GM12878 (cell line): ENCODE measurements at regions not wholly inside any gene's neighbourhood (a gene's known extent, or its start where the extent isn't known, plus 50 kb on each side); places are given as distances from the start of the nearest gene placed in this dataset.
A peak's percentile ranks its signal among the peaks of the same experiment; 100 is the strongest.

Experiments
- ATAC-seq: fragments of 200-7000 bp; cut with Tn5 transposase; 3 replicates; pipeline ENCODE4 v1.9.1; 2020; ENCODE audit warnings: mild to moderate bottlenecking, moderate library complexity
- BruUV-seq: library from RNA; stranded (reverse); fragments of 400-500 nt; replicated peaks from 2 replicates; lab custom pipeline; 2021; lab: Mats Ljungman, UMichigan
- CTCF ChIA-PET: fragments of 300-600 bp; sonication (Branson Sonifier 250); formaldehyde crosslinking; extraction: SDS; loops from one replicate; lab custom pipeline; 2021; ENCODE audit warnings: inconsistent platforms; lab: Yijun Ruan, JAX
- POLR2A ChIA-PET: fragments of 350-600 bp; formaldehyde crosslinking; extraction: SDS; loops from one replicate; lab custom pipeline; 2021; ENCODE audit warnings: inconsistent platforms; lab: Charles Lee
- RAD21 ChIA-PET: fragments of 300-600 bp; sonication (Branson Sonifier 250); formaldehyde crosslinking; loops from one replicate; lab custom pipeline; 2023; ENCODE audit warnings: antibody characterized with exemption; ENCODE audit not compliant: unreplicated experiment; lab: Charles Lee
- SMC1A ChIA-PET: fragments of 300-600 bp; sonication (Branson Sonifier 250); formaldehyde crosslinking; loops from one replicate; lab custom pipeline; 2023; ENCODE audit not compliant: unreplicated experiment, uncharacterized antibody; lab: Charles Lee
- DNase-seq: peaks from one replicate; pipeline ENCODE4 v3.0.0-alpha.2; 2011; ENCODE audit warnings: low read depth, low spot score
- FAIRE-seq: peaks from 3 replicates; lab custom pipeline; 2011; peaks lifted over from hg19 to GRCh38; lab: Jason Lieb, UNC
- H2AFZ ChIP-seq: 2 replicates; pipeline ENCODE4 v1.6.0; 2011; ENCODE audit warnings: low read depth, low read length, control low read depth; ENCODE audit not compliant: control insufficient read depth
- H3K27ac ChIP-seq: 2 replicates; pipeline ENCODE4 v1.5.1; 2011; ENCODE audit warnings: control low read depth; ENCODE audit not compliant: control insufficient read depth, insufficient read depth
- H3K27me3 ChIP-seq, 2 experiments: replicated peaks in 1 of 2; 2 replicates each; pipeline versions ENCODE4 v1.6.0 to v1.6.1; 2011; ENCODE audit warnings: low read length in 1 of 2; ENCODE audit not compliant: control insufficient read depth in 2 of 2, insufficient read depth in 2 of 2
- H3K36me3 ChIP-seq, 2 experiments: 2 replicates each; pipeline ENCODE4 v1.5.1; 2011; ENCODE audit warnings: low read length in 1 of 2; ENCODE audit not compliant: control insufficient read depth in 2 of 2, insufficient read depth in 2 of 2
- H3K4me1 ChIP-seq: 2 replicates; pipeline ENCODE4 v1.6.1; 2011; ENCODE audit warnings: mild to moderate bottlenecking, low read length, moderate library complexity, mixed read lengths; ENCODE audit not compliant: control insufficient read depth, insufficient read depth
- H3K4me2 ChIP-seq: 2 replicates; pipeline ENCODE4 v1.6.0; 2011; ENCODE audit warnings: control low read depth; ENCODE audit not compliant: control insufficient read depth, insufficient read depth
- H3K4me3 ChIP-seq: fragments of 200-600 bp; sonication (generic); 2 replicates; pipeline ENCODE4 v1.5.1; 2016
- H3K79me2 ChIP-seq: 2 replicates; pipeline ENCODE4 v1.6.0; 2011; ENCODE audit warnings: low read length; ENCODE audit not compliant: control insufficient read depth, insufficient read depth
- H3K9ac ChIP-seq: 2 replicates; pipeline ENCODE4 v1.8.0; 2011; ENCODE audit warnings: low read length, control low read depth, mixed read lengths; ENCODE audit not compliant: control insufficient read depth, insufficient read depth
- H3K9me3 ChIP-seq: replicated peaks from 3 replicates; pipeline ENCODE4 v1.5.1; 2011; ENCODE audit warnings: mild to moderate bottlenecking, low read length; ENCODE audit not compliant: control insufficient read depth, insufficient read depth
- H4K20me1 ChIP-seq: 2 replicates; pipeline ENCODE4 v1.6.0; 2011; ENCODE audit not compliant: control insufficient read depth, insufficient read depth
- BHLHE40 ChIP-seq, 2 experiments: fragments of 450-650 bp in 1 of 2; IDR thresholded peaks; 2 replicates each; pipeline ENCODE4 v1.6.1; 2011 to 2017; ENCODE audit warnings: low read depth in 2 of 2, borderline replicate concordance in 1 of 2, improper control_type of control experiment in 1 of 2, low read length in 1 of 2, mild to moderate bottlenecking in 1 of 2
- BMI1 ChIP-seq: fragments of 450-650 bp; IDR thresholded peaks from 2 replicates; pipeline ENCODE4 v1.6.1; 2016; ENCODE audit warnings: mild to moderate bottlenecking, moderate library complexity, borderline replicate concordance
- NFXL1 ChIP-seq: fragments of 450-650 bp; IDR thresholded peaks from 2 replicates; pipeline ENCODE4 v1.6.1; 2017; ENCODE audit warnings: antibody characterized with exemption, mild to moderate bottlenecking, borderline replicate concordance
- PAX5 ChIP-seq: IDR thresholded peaks from 2 replicates; pipeline ENCODE4 v1.6.1; 2011; ENCODE audit warnings: low read depth, low read length, borderline replicate concordance
- SUPT20H ChIP-seq: IDR thresholded peaks from 2 replicates; pipeline ENCODE4 v1.6.1; 2011; ENCODE audit warnings: low read depth, mild to moderate bottlenecking, low read length, moderate library complexity, borderline replicate concordance; ENCODE audit not compliant: control insufficient read depth
- ZBTB40 ChIP-seq: fragments of 450-650 bp; IDR thresholded peaks from 2 replicates; pipeline ENCODE4 v1.6.1; 2016; ENCODE audit warnings: mild to moderate bottlenecking, moderate library complexity, borderline replicate concordance
- ZSCAN29 ChIP-seq: fragments of 450-650 bp; IDR thresholded peaks from 2 replicates; pipeline ENCODE4 v1.6.1; 2017; ENCODE audit warnings: mild to moderate bottlenecking, moderate library complexity
- WGBS: methylation state at CpG from one replicate; pipeline ENCODE4 v1.1.6; 2016; ENCODE audit warnings: low lambda C conversion rate; ENCODE audit not compliant: insufficient replicate concordance, insufficient coverage; ENCODE audit errors: missing lambda C conversion rate; 5-methylcytosine and 5-hydroxymethylcytosine counted together
- in situ Hi-C: fragments of 300-500 bp; cut with MboI; formaldehyde crosslinking; loops from 9 replicates; pipeline ENCODE4 v1.14.3; 2018; ENCODE audit warnings: mixed read lengths
- intact Hi-C: fragments of 100-400 bp; cut with micrococcal nuclease; formaldehyde crosslinking; loops from one replicate; pipeline ENCODE4 v1.14.2; 2022; ENCODE audit not compliant: unreplicated experiment
- TF ChIP-seq, protein P1 (sequence below): IDR thresholded peaks from 2 replicates; pipeline ENCODE4 v1.6.1; 2012; ENCODE audit warnings: low read depth, low read length, improper control_type of control experiment

DNA sequence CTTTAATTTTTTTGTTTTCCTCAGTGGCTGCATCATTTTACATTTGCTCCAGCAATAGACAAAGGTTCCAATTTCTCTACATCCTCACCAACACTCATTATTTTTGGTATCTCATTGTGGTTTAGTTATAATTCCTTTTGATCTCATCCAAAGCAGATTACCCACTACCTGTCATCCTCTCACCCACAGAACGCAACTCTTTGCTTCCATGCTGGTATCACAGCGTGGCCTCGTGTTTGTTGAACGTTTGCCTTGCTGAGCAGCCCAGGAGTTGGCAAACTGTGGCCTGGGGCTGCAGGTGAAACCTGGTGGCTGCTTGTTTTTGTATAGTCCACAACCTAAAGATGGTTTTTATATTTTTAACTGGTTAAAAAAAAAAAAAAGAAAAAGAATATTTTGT lies 181.9 kb downstream of the BCAS1 start (continued):
- TF ChIP-seq ZBTB40 (no peak), ZSCAN29 (no peak), BMI1 (no peak), PAX5 (no peak), BHLHE40 (IDR thresholded peaks at IDR 0.05; ENCODE audit: borderline replicate concordance in 1 of 2, low read depth in 2 of 2, low read length in 1 of 2) (no peak)
- TF ChIP-seq, protein P1, sequence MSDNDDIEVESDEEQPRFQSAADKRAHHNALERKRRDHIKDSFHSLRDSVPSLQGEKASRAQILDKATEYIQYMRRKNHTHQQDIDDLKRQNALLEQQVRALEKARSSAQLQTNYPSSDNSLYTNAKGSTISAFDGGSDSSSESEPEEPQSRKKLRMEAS, result no peak

GRCh38 chr20:53887973-53888372 lies 182.4 kb downstream of the BCAS1 start:
- ChIA-PET CTCF (interaction anchor here (1.3 kb wide), 1 partner anchor 9 kb away, joined by 3 read pairs; no protein-coding TSS in a partner anchor), SMC1A (no interaction called here)
- no TSS peak for BruUV-seq

More at GRCh38 chr20:53887973-53888372, 182.4 kb downstream of the BCAS1 start:
- Histone ChIP-seq H3K79me2 (no peaks in the 10 kb centered on the region), H4K20me1 (no peaks in the 10 kb centered on the region), H3K4me2 (no peak overlapping the region), H3K4me3 (no peak overlapping the region), H3K4me1 (peaks cover 9% of the 10 kb centered on the region), H3K9me3 (no peaks in the 10 kb centered on the region), H3K9ac (no peak overlapping the region), H2AFZ (no peak overlapping the region), H3K36me3 (no peaks in the 10 kb centered on the region)
- POLR2A ChIA-PET, result interaction anchor here (0.6 kb wide), 2 partner anchors 8 to 227 kb away, joined by 3 read pairs; no protein-coding TSS in a partner anchor
- ATAC-seq (no peak), FAIRE-seq (no peak)
- in situ Hi-C loops, result no loop called here
- 97% methylated on average over 10 of the region's 10 CpGs for WGBS
- RAD21 ChIA-PET, result no interaction called here
- TF ChIP-seq NFXL1, result 0 out of 2 replicates have a peak, but pooled peaks have one; percentile 14
- TF ChIP-seq SUPT20H, result no peak
- TF ChIP-seq, all 136 proteins: peak for 1
- no peak overlapping the region for H3K27ac ChIP-seq
- no peak for DNase-seq
- H3K27me3 ChIP-seq, result no peaks in the 10 kb centered on the region
- intact Hi-C loops, result no loop called here
